T-helper 2 cell (primary cell): ENCODE measurements at regions not wholly inside any gene's neighbourhood (a gene's known extent, or its start where the extent isn't known, plus 50 kb on each side); places are given as distances from the start of the nearest gene placed in this dataset.
A peak's percentile ranks its signal among the peaks of the same experiment; 100 is the strongest.
"Not testable (repeated sequence)": the region's sequence is repeated elsewhere in the genome, so short reads cannot be mapped to it uniquely, and the experiment has no call there.

ENCODE experiments used
- DNase-seq, 5 experiments: peaks; one replicate each; pipeline versions ENCODE4 v3.0.0 to v3.0.0-alpha.2; 2012 to 2022

GRCh38 chr4:11685481-11685880 is 256.8 kb upstream of the HS3ST1 start:
- no peak for DNase-seq

DNA sequence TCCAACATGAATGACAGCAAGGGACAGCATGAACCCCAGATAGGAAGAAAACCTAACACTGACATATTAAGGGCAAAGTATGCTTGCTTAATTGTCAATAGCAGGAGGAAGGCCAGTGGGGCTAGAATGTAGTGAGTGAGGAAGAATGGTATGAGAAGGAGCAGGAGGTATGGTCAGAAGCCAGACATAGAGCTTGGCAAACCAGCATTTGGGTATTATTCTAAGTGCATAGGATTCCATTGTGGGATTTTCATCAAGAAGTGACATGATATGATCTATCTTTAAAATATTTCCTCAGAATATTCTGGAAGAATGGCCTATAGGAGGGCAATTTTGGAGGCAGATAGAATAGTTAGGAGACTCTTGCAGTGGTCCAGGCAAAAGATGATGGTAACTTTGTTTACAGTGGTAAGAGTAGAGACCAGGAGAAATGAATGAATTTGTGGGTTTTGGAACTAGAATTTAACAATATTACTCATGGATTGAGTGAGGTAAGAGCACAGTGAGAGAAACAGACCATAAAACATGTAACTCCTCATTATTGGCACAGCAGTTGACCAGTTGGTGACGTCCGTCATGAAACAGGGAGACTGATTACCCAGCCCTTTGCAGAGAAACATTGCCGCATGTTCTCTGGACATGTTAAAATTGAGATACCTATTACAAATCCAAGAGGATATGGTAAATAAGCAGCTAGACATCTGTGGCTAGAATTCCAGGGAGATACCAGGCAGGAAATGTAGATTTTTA is 246.5 kb upstream of the HS3ST1 start:
- DNase-seq = no peak

GRCh38 chr4:11670304-11670703 is 241.6 kb upstream of the HS3ST1 start:
- DNase-seq = no peak

DNA sequence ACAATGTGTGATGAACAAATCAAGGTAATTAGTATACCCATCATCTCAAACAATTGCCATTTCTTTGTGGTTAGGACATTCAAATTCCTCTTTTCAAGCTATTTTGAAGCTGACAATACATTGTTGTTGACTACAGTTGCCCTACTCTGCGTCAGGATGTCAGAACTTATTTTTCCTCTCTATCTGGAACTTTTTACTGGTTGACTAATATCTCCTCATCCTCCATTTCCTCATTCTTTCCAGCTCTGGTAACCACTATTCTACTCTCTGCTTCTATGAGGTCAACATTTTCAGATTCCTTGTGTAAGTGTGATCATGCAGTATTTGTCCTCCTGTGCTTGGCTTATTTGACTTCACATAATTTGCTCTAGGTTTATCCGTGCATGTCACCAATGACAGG is 240.5 kb upstream of the HS3ST1 start:
- no peak for DNase-seq

DNA sequence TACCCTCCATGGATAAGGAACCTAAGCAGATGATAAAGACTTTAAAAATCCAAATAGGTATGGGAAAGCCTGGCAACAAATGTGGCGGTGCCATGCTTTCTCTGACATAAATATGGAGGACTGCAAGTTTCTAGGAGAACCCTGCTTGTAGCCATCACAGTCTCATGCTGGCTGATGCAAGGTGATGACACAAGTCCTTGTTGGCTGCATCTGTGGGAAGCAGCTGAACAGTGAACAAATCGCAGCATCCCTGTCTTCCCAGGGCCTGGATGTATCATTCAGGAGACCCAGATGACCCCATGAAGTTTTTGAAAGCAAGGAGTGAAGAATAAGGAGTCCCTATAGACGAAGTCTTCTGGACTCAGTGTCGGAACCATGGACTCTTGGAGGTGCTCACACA is 234.4 kb upstream of the HS3ST1 start:
- DNase-seq = no peak

- no peak for DNase-seq
Measured at GRCh38 chr4:11650801-11651596, 222.3 kb upstream of the HS3ST1 start.

- no peak for DNase-seq
Measured at GRCh38 chr4:11647433-11647832, 218.7 kb upstream of the HS3ST1 start.

DNA sequence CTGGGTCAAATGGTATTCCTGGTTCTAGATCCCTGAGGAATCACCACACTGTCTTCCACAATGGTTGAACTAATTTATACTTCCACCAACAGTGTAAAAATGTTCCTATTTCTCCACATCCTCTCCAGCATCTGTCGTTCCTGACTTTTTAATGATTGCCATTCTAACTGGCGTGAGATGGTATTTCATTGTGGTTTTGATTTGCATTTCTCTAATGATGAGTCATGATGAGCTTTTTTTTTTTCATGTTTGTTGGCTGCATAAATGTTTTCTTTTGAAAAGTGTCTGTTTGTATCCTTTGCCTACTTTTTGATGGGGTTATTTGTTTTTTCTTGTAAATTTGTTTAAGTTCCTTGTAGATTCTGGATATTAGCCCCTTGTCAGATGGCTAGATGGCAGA is 214.4 kb upstream of the HS3ST1 start:
- not testable (repeated sequence) for DNase-seq

- DNase-seq = no peak
Measured at GRCh38 chr4:11640584-11640983, 211.9 kb upstream of the HS3ST1 start.

- DNase-seq = no peak
Measured at GRCh38 chr4:11636551-11636950, 207.9 kb upstream of the HS3ST1 start.

GRCh38 chr4:11636031-11636430 is 207.3 kb upstream of the HS3ST1 start:
- no peak for DNase-seq

- no peak for DNase-seq
Measured at GRCh38 chr4:11635342-11635741, 206.6 kb upstream of the HS3ST1 start.

DNA sequence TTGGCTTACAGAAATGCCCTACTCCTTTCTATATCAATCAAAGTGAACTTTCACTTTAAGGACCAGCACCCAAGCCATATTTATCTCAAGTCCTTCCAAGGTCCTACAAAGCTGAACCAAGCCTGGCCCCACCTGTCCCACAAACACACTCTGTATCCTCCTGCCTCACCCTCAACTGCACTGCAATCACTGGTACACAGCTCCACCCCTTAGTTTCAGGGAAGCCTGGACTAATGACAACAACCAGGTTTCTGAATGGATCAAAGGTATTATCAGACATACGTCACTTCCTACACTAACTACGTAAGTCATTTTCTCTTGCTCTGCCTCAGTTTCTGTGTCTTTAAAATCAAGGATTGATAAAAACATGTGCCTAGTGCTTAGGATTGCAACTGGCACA is 205.6 kb upstream of the HS3ST1 start:
- DNase-seq = no peak

DNA sequence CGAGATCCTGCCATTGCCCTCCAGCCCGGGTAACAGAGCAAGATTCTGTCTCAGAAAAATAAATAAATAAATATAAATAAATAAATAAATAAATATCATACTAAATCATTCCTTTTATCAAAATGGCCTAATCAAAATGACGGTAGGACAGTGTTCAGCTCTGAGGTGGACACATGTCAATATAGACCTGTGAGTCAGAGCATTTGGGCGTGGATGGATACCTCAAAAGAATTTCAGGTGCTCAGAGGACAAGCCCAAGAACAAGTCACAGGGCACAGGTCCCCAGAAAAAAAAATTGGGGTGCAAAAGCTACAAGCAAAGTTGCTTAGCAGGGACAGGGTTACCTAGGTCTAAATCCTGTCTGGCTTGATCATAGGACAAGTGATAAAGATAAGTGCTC is 204.7 kb upstream of the HS3ST1 start:
- DNase-seq = no peak

GRCh38 chr4:11632483-11632882 is 203.8 kb upstream of the HS3ST1 start:
- no peak for DNase-seq

DNA sequence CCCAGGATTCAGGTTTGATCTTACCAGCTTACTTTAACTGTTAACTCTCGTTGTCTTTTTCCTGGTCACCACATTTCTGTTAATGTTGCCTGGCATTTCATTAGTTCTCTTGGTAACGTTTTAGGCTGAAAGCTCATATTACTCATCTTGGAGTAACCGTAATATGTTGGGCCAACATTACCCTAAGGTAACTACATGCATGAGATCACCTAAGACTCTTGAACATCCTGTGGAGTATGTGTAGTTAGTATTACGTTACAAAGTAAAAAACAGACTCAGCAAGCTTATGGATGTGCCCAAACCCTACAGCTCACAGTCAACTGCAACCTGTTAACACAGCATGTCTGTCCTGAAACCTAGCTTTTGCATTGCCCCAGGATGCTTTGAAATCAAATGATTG is 203.3 kb upstream of the HS3ST1 start:
- no peak for DNase-seq

GRCh38 chr4:11631416-11631815 is 202.7 kb upstream of the HS3ST1 start:
- no peak for DNase-seq

GRCh38 chr4:11628093-11628725 is 199.5 kb upstream of the HS3ST1 start:
- DNase-seq = no peak

- DNase-seq = no peak
Measured at GRCh38 chr4:11626066-11626465, 197.4 kb upstream of the HS3ST1 start.

- no peak for DNase-seq
Measured at GRCh38 chr4:11625211-11625610, 196.5 kb upstream of the HS3ST1 start.

DNA sequence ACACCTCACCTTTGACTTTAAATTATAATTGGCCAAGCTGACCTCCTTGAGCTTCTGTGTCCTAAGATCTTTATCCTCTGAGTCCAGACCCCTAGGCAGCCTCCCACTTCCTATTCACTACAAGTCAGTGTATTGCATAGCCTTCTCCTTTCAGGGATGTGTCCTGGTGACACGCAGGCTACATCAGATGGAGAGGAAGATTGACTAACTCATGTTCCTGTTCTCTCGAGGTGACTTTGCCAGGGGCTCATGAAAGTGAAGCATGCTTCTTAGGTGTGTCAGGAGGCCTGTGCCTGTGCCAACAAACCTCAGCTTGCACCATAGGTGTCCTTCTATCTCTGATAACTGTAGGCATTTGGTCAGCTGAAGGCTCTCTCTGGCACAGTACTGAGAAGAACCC is 195.7 kb upstream of the HS3ST1 start:
- DNase-seq = no peak

DNA sequence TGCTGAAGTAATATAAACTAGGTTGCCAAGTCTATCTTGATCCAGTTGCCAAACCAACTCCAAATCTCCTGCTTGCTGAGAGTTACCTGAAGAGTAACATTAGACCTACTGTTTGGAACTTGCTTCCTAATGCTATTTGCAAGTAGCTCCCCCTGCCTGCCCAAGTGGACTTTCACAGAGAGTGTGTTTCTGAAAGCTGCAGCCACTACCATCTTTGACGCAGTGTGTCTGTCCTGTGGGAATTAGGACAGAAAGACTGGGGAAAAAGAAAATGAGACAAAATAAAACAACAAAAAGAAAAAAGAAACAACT is 195.0 kb upstream of the HS3ST1 start:
- peak in 1 of 5 experiments; percentile 5 for DNase-seq

DNA sequence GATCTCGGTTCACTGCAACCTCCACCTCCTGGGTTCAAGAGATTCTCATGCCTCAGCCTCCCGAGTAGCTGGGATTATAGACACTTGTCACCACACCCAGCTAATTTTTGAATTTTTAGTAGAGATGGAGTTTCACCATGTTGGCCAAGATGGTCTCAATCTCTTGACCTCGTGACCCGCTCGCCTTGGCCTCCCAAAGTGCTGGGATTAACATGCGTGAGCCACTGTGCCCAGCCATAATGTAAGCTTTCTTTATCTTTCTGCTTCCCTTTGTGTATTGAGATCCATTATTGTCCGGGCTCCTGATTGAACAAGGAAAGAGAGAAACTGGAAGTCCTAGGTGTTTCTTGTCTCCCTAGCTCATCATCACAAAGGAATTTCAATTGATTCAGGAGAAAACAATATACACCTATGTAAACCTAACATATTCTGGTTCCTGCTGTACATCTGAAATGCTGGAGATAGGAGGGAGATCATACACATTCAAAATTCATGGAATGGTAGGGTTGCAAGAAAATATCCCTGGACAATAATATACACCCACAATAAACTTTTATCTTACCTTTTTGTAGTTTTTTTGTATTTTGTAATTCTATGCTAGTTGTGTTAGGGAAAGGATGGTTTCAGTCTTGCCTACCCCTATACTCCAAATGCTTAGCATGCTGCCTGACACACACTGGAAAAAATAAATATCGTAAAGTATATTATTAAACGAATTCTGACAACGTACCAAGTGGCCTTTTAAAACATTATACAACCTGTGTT is 194.4 kb upstream of the HS3ST1 start:
- DNase-seq = no peak
